Panc1 (cell line): ENCODE measurements at regions not wholly inside any gene's neighbourhood (a gene's known extent, or its start where the extent isn't known, plus 50 kb on each side); places are given as distances from the start of the nearest gene placed in this dataset.

Experiments used
- ATAC-seq: fragments of 200-7000 bp; cut with Tn5 transposase; 2 replicates; pipeline ENCODE4 v1.9.1; 2020; ENCODE audit warnings: mild to moderate bottlenecking, moderate library complexity
- BruUV-seq: library from RNA; stranded (reverse); fragments of 400-500 nt; replicated peaks from 2 replicates; lab custom pipeline; 2021; lab: Mats Ljungman, UMichigan
- CTCF ChIA-PET: fragments of 300-600 bp; sonication (Branson Sonifier 250); formaldehyde crosslinking; loops from one replicate; lab custom pipeline; 2022; ENCODE audit warnings: antibody characterized with exemption; lab: Charles Lee
- POLR2A ChIA-PET: fragments of 300-600 bp; sonication (Branson Sonifier 250); formaldehyde crosslinking; loops from one replicate; lab custom pipeline; 2022; ENCODE audit warnings: antibody characterized with exemption; lab: Charles Lee
- DNase-seq: peaks from one replicate; pipeline ENCODE4 v3.0.0-alpha.2; 2010; ENCODE audit warnings: low read depth, low spot score
- H3K27ac ChIP-seq: 2 replicates; pipeline ENCODE4 v1.5.1; 2011; ENCODE audit warnings: mild to moderate bottlenecking, low read length, inconsistent platforms
- H3K27me3 ChIP-seq: fragments of 200-500 bp; sonication (Bioruptor generic); 2 replicates; pipeline ENCODE4 v1.6.0; 2014; ENCODE audit warnings: low read length, inconsistent platforms; ENCODE audit not compliant: control insufficient read depth, insufficient read depth
- H3K36me3 ChIP-seq: fragments of 200-500 bp; sonication (Bioruptor generic); 2 replicates; pipeline ENCODE4 v1.5.1; 2014; ENCODE audit warnings: inconsistent platforms, mild to moderate bottlenecking, low read length, moderate library complexity; ENCODE audit not compliant: control insufficient read depth, insufficient read depth
- H3K4me1 ChIP-seq: 2 replicates; pipeline ENCODE4 v1.5.1; 2011; ENCODE audit warnings: inconsistent platforms, mild to moderate bottlenecking, low read length, moderate library complexity; ENCODE audit not compliant: control insufficient read depth, insufficient read depth
- H3K4me3 ChIP-seq, 2 experiments: 2 replicates each; pipeline ENCODE4 v1.5.1; 2011 to 2012; ENCODE audit warnings: low read depth in 2 of 2, low read length in 2 of 2, mild to moderate bottlenecking in 2 of 2, inconsistent platforms in 1 of 2, moderate library complexity in 1 of 2
- H3K9me3 ChIP-seq: fragments of 200-500 bp; sonication (Bioruptor generic); 2 replicates; pipeline ENCODE4 v1.5.1; 2014; ENCODE audit warnings: low read depth, mild to moderate bottlenecking, inconsistent platforms, low read length, moderate library complexity; ENCODE audit not compliant: control insufficient read depth, insufficient read depth
- POLR2AphosphoS5 ChIP-seq: IDR thresholded peaks from 2 replicates; pipeline ENCODE4 v1.6.1; 2012; ENCODE audit warnings: mild to moderate bottlenecking, low read depth, low read length, moderate library complexity
- SIN3A ChIP-seq: IDR thresholded peaks from 2 replicates; pipeline ENCODE4 v1.6.1; 2012; ENCODE audit warnings: low read depth, mild to moderate bottlenecking, low read length, moderate library complexity, borderline replicate concordance; ENCODE audit not compliant: insufficient read depth
- TCF7L2 ChIP-seq: IDR thresholded peaks from 2 replicates; pipeline ENCODE4 v1.6.1; 2011; ENCODE audit warnings: mild to moderate bottlenecking, low read depth, low read length, inconsistent platforms
- in situ Hi-C: cut with HindIII; loops from 2 replicates; pipeline ENCODE4 v1.10.0; 2016; ENCODE audit warnings: low sequenced_read_pairs, low pct_unique_long_range_greater_than_20kb
- intact Hi-C: fragments of 100-400 bp; cut with micrococcal nuclease; formaldehyde crosslinking; loops from one replicate; pipeline ENCODE4 v1.10.0; 2022; ENCODE audit not compliant: unreplicated experiment
- TF ChIP-seq, protein P1 (sequence below): fragments of 450-650 bp; IDR thresholded peaks from 2 replicates; pipeline ENCODE4 v1.5.1; 2017; ENCODE audit warnings: mild to moderate bottlenecking
- TF ChIP-seq, protein P2 (sequence below), 2 experiments: IDR thresholded peaks; 2 replicates each; pipeline ENCODE4 v1.6.1; 2011 to 2012; ENCODE audit warnings: low read depth in 2 of 2, control low read depth in 1 of 2, low read length in 1 of 2, mild to moderate bottlenecking in 1 of 2, moderate library complexity in 1 of 2; ENCODE audit not compliant: insufficient read depth in 1 of 2

DNA sequence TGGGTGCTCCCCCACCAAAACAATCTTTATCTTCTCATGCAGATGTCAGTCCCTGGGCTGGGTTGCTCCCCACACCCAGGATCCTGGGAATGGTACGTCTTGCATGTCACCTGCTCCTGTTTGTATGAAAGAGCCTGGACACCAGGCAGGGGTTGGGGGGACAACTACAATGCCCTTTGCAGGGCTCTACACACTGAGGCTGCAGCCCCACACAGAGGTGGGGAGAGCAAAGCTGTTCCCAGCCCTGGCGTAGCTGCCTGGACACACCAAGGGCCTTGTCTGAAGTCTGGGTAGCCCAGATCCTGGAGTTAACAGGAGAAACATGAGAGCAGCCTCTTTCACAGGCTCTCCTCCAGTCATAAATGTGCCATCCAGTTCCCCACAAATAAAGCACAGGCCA, 61.2 kb upstream of the TMEM72 start:
- no peak for TF ChIP-seq SIN3A
- TF ChIP-seq, protein P1, sequence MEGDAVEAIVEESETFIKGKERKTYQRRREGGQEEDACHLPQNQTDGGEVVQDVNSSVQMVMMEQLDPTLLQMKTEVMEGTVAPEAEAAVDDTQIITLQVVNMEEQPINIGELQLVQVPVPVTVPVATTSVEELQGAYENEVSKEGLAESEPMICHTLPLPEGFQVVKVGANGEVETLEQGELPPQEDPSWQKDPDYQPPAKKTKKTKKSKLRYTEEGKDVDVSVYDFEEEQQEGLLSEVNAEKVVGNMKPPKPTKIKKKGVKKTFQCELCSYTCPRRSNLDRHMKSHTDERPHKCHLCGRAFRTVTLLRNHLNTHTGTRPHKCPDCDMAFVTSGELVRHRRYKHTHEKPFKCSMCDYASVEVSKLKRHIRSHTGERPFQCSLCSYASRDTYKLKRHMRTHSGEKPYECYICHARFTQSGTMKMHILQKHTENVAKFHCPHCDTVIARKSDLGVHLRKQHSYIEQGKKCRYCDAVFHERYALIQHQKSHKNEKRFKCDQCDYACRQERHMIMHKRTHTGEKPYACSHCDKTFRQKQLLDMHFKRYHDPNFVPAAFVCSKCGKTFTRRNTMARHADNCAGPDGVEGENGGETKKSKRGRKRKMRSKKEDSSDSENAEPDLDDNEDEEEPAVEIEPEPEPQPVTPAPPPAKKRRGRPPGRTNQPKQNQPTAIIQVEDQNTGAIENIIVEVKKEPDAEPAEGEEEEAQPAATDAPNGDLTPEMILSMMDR: no peak
- TF ChIP-seq, protein P2, sequence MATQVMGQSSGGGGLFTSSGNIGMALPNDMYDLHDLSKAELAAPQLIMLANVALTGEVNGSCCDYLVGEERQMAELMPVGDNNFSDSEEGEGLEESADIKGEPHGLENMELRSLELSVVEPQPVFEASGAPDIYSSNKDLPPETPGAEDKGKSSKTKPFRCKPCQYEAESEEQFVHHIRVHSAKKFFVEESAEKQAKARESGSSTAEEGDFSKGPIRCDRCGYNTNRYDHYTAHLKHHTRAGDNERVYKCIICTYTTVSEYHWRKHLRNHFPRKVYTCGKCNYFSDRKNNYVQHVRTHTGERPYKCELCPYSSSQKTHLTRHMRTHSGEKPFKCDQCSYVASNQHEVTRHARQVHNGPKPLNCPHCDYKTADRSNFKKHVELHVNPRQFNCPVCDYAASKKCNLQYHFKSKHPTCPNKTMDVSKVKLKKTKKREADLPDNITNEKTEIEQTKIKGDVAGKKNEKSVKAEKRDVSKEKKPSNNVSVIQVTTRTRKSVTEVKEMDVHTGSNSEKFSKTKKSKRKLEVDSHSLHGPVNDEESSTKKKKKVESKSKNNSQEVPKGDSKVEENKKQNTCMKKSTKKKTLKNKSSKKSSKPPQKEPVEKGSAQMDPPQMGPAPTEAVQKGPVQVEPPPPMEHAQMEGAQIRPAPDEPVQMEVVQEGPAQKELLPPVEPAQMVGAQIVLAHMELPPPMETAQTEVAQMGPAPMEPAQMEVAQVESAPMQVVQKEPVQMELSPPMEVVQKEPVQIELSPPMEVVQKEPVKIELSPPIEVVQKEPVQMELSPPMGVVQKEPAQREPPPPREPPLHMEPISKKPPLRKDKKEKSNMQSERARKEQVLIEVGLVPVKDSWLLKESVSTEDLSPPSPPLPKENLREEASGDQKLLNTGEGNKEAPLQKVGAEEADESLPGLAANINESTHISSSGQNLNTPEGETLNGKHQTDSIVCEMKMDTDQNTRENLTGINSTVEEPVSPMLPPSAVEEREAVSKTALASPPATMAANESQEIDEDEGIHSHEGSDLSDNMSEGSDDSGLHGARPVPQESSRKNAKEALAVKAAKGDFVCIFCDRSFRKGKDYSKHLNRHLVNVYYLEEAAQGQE (IDR thresholded peaks at IDR 0.05; ENCODE audit: insufficient read depth in 1 of 2, low read depth in 2 of 2, low read length in 1 of 2): no peak
- TF ChIP-seq TCF7L2: no peak
- TF ChIP-seq POLR2AphosphoS5: no peak
- no peak overlapping the region for H3K27ac ChIP-seq
- no peak for ATAC-seq
- in situ Hi-C loops (no loop called here), intact Hi-C loops (loop anchor here (10.0 kb wide), 1 partner anchor 535 kb away; no protein-coding TSS in a partner anchor)
- ChIA-PET POLR2A (no interaction called here), CTCF (no interaction called here)
- no peak for DNase-seq
- H3K4me3 ChIP-seq: no peak overlapping the region
- no peaks in the 10 kb centered on the region for H3K4me1 ChIP-seq
- 0 out of 2 replicates have a peak, but pooled peaks cover 2% of the 10 kb centered on the region for H3K27me3 ChIP-seq
- no peaks in the 10 kb centered on the region for H3K36me3 ChIP-seq
- BruUV-seq: no TSS peak
- no peaks in the 10 kb centered on the region for H3K9me3 ChIP-seq

DNA sequence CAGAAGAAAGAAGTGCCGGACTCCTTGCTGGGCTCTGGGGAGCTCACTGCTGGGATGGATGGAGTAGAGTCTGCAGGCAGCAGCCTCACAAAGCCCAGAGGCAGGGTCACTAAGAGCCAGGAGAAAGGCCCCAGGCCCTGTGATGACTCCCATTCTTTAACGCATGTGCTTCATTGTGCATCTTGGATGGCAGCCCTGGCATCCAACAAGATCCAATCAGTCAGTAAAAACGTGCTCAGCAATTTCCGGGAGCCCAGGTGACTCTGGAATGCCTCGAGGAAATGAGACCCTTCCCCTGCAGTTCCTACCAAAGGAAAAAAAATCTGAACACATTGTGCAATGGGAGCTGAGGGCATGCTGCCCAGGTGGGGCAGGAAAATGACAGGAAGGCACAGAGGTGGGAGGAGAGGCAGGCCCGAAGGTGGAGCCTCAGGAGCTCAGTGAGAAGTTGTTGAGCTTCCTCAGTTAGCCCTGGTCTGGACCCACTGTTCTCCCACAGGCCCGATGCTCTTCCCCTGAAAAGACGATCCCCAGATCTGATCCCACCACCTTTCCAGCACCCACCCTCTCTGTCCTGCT, 60.7 kb upstream of the TMEM72 start:
- intact Hi-C loops: loop anchor here (10.0 kb wide), 1 partner anchor 536 kb away; no protein-coding TSS in a partner anchor
- H3K27ac ChIP-seq: no peak overlapping the region
- in situ Hi-C loops: no loop called here
- TF ChIP-seq, protein P1: no peak
- TF ChIP-seq POLR2AphosphoS5: no peak
- no peak for ATAC-seq
- ChIA-PET POLR2A (no interaction called here), CTCF (no interaction called here)
- BruUV-seq: no TSS peak
- H3K4me1 ChIP-seq: no peaks in the 10 kb centered on the region
- H3K27me3 ChIP-seq: no peaks in the 10 kb centered on the region
- DNase-seq: no peak
- H3K4me3 ChIP-seq: no peak overlapping the region
- no peaks in the 10 kb centered on the region for H3K9me3 ChIP-seq
- H3K36me3 ChIP-seq: no peaks in the 10 kb centered on the region
